Fibroblast of lung (primary cell): ENCODE measurements at regions not wholly inside any gene's neighbourhood (a gene's known extent, or its start where the extent isn't known, plus 50 kb on each side); places are given as distances from the start of the nearest gene placed in this dataset.

Experiments used
- EZH2 ChIP-seq: IDR thresholded peaks from 2 replicates; pipeline ENCODE4 v1.5.1; 2012; ENCODE audit warnings: low read length, control low read depth, mild to moderate bottlenecking; ENCODE audit errors: missing control alignments
- TF ChIP-seq, protein P1 (sequence below), 2 donors: IDR thresholded peaks in 1 of 2; conservative IDR thresholded peaks in 1 of 2; 1 replicate in 1 of 2; 2 replicates in 1 of 2; pipeline ENCODE4 v1.5.1; 2011 to 2012; ENCODE audit warnings: low read length in 2 of 2, control low read depth in 1 of 2, inconsistent platforms in 1 of 2, low read depth in 1 of 2, mild to moderate bottlenecking in 1 of 2

- TF ChIP-seq, protein P1, sequence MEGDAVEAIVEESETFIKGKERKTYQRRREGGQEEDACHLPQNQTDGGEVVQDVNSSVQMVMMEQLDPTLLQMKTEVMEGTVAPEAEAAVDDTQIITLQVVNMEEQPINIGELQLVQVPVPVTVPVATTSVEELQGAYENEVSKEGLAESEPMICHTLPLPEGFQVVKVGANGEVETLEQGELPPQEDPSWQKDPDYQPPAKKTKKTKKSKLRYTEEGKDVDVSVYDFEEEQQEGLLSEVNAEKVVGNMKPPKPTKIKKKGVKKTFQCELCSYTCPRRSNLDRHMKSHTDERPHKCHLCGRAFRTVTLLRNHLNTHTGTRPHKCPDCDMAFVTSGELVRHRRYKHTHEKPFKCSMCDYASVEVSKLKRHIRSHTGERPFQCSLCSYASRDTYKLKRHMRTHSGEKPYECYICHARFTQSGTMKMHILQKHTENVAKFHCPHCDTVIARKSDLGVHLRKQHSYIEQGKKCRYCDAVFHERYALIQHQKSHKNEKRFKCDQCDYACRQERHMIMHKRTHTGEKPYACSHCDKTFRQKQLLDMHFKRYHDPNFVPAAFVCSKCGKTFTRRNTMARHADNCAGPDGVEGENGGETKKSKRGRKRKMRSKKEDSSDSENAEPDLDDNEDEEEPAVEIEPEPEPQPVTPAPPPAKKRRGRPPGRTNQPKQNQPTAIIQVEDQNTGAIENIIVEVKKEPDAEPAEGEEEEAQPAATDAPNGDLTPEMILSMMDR (conservative IDR thresholded peaks at IDR 0.05 in 1 of 2, IDR thresholded peaks at IDR 0.05 in 1 of 2; ENCODE audit: low read depth in 1 of 2, low read length in 2 of 2), result no peak
- TF ChIP-seq EZH2, result no peak
These were observed 133.6 kb upstream of the SSTR1 start for GRCh38 chr14:38074081-38074480.
